Ascending aorta (tissue), 2 donors: ENCODE measurements at regions not wholly inside any gene's neighbourhood (a gene's known extent, or its start where the extent isn't known, plus 50 kb on each side); places are given as distances from the start of the nearest gene placed in this dataset.

Source experiments
- DNase-seq, 2 donors: peaks; one replicate each; pipeline ENCODE4 v3.0.0-alpha.2; 2019; ENCODE audit warnings: low spot score in 2 of 2
- H3K27ac ChIP-seq, 2 donors: fragments of 200-600 bp; sonication (generic); one replicate each; pipeline ENCODE4 v1.5.1; 2016 to 2017; ENCODE audit warnings: mild to moderate bottlenecking in 1 of 2
- H3K27me3 ChIP-seq: fragments of 200-600 bp; sonication (generic); one replicate; pipeline ENCODE4 v1.5.1; 2017
- H3K36me3 ChIP-seq, 2 donors: fragments of 200-600 bp; sonication (generic); one replicate each; pipeline ENCODE4 v1.5.1; 2016
- H3K4me1 ChIP-seq, 2 donors: fragments of 200-600 bp; sonication (generic); one replicate each; pipeline ENCODE4 v1.5.1; 2016 to 2017; ENCODE audit warnings: mild to moderate bottlenecking in 1 of 2
- H3K4me3 ChIP-seq, 2 donors: fragments of 200-600 bp; sonication (generic); one replicate each; pipeline ENCODE4 v1.5.1; 2016 to 2017; ENCODE audit warnings: mild to moderate bottlenecking in 1 of 2
- H3K9me3 ChIP-seq, 2 donors: fragments of 200-600 bp; sonication (generic); one replicate each; pipeline ENCODE4 v1.5.1; 2016
- intact Hi-C: fragments of 100-400 bp; cut with DNase I; formaldehyde crosslinking; loops from one replicate; pipeline ENCODE4 v1.15.1; 2023
- TF ChIP-seq, protein P1 (sequence below), 3 experiments: fragments of 200-600 bp in 2 of 3; fragments of 450-650 bp in 1 of 3; sonication (generic) in 2 of 3; IDR thresholded peaks; one replicate each; pipeline ENCODE4 v1.5.1; 2016 to 2019; ENCODE audit warnings: antibody characterized with exemption in 3 of 3, mild to moderate bottlenecking in 1 of 3, moderate library complexity in 1 of 3

- Histone ChIP-seq H3K4me1 (no peaks in the 10 kb centered on the region), H3K36me3 (no peaks in the 10 kb centered on the region), H3K9me3 (no peaks in the 10 kb centered on the region), H3K4me3 (no peak overlapping the region), H3K27me3 (no peaks in the 10 kb centered on the region), H3K27ac (no peak overlapping the region)
- no peak for DNase-seq
- TF ChIP-seq, protein P1, sequence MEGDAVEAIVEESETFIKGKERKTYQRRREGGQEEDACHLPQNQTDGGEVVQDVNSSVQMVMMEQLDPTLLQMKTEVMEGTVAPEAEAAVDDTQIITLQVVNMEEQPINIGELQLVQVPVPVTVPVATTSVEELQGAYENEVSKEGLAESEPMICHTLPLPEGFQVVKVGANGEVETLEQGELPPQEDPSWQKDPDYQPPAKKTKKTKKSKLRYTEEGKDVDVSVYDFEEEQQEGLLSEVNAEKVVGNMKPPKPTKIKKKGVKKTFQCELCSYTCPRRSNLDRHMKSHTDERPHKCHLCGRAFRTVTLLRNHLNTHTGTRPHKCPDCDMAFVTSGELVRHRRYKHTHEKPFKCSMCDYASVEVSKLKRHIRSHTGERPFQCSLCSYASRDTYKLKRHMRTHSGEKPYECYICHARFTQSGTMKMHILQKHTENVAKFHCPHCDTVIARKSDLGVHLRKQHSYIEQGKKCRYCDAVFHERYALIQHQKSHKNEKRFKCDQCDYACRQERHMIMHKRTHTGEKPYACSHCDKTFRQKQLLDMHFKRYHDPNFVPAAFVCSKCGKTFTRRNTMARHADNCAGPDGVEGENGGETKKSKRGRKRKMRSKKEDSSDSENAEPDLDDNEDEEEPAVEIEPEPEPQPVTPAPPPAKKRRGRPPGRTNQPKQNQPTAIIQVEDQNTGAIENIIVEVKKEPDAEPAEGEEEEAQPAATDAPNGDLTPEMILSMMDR (IDR thresholded peaks at IDR 0.05) = no peak
- intact Hi-C loops = no loop called here
Observed at GRCh38 chr2:234322766-234323465, 174.0 kb downstream of the ARL4C start.

DNA sequence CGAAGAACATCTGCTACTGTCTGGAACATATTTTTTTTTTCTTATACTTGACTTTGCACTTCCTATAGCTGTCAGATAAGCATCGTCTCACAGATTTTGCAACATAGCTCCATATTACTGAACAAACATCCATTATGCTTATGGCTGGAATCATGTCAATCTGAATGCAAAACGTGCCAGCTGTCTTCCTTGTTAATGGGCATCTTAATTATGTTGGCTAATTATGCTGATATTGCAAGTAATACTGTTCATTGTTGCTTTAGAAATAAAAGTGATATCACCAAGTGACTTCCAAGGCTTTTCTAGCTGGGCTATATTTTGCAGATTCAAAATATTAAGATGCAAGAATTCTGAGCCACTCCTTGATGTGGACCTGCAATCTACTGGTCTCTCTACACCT is 176.8 kb downstream of the ARL4C start:
- no peaks in the 10 kb centered on the region for H3K9me3 ChIP-seq
- H3K27me3 ChIP-seq = no peaks in the 10 kb centered on the region
- H3K4me1 ChIP-seq = no peaks in the 10 kb centered on the region
- intact Hi-C loops = no loop called here
- DNase-seq = no peak
- no peaks in the 10 kb centered on the region for H3K36me3 ChIP-seq
- TF ChIP-seq, protein P1 (IDR thresholded peaks at IDR 0.05) = no peak
- H3K4me3 ChIP-seq = no peak overlapping the region
- no peak overlapping the region for H3K27ac ChIP-seq

GRCh38 chr2:234318361-234318760 is 178.5 kb downstream of the ARL4C start:
- TF ChIP-seq, protein P1 (IDR thresholded peaks at IDR 0.05) = no peak
- intact Hi-C loops = no loop called here
- Histone ChIP-seq H3K4me3 (no peak overlapping the region), H3K27me3 (no peaks in the 10 kb centered on the region), H3K4me1 (no peaks in the 10 kb centered on the region), H3K9me3 (no peaks in the 10 kb centered on the region), H3K36me3 (no peaks in the 10 kb centered on the region), H3K27ac (no peak overlapping the region)
- no peak for DNase-seq

- no peaks in the 10 kb centered on the region for H3K36me3 ChIP-seq
- no peaks in the 10 kb centered on the region for H3K4me1 ChIP-seq
- no peak for DNase-seq
- no peak overlapping the region for H3K27ac ChIP-seq
- intact Hi-C loops = no loop called here
- no peaks in the 10 kb centered on the region for H3K27me3 ChIP-seq
- no peak overlapping the region for H3K4me3 ChIP-seq
- H3K9me3 ChIP-seq = no peaks in the 10 kb centered on the region
- TF ChIP-seq, protein P1 (IDR thresholded peaks at IDR 0.05) = no peak
Observed at GRCh38 chr2:234313558-234313957, 183.3 kb downstream of the ARL4C start.

DNA sequence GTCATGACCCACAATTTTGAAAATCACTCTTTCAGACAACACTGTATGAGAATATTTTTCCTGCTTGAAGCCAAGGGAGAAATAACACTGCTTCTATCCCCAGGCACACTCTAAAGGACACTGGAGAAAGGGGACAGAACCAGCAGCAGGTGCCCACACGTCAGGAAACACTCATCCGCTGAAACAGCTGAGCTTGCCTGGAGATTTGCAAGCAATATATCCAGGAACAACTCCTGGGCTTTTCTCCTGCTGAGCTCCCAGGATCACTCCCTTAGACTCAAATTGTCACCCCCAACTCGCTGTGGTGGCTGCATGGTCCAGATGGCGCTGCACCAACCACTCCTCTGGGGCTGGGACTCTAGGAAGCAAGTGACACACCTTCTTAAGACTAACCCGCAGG is 186.7 kb downstream of the ARL4C start:
- H3K9me3 ChIP-seq = no peaks in the 10 kb centered on the region
- H3K27me3 ChIP-seq = no peaks in the 10 kb centered on the region
- intact Hi-C loops = no loop called here
- no peaks in the 10 kb centered on the region for H3K36me3 ChIP-seq
- no peak for DNase-seq
- H3K4me1 ChIP-seq = no peaks in the 10 kb centered on the region
- TF ChIP-seq, protein P1 (IDR thresholded peaks at IDR 0.05) = no peak
- H3K27ac ChIP-seq = no peak overlapping the region
- H3K4me3 ChIP-seq = no peak overlapping the region

- intact Hi-C loops = no loop called here
- TF ChIP-seq, protein P1 (IDR thresholded peaks at IDR 0.05) = no peak
- H3K27me3 ChIP-seq = no peaks in the 10 kb centered on the region
- H3K27ac ChIP-seq = peak overlapping the region in 1 of 2 donors; percentile 44
- H3K36me3 ChIP-seq = no peaks in the 10 kb centered on the region
- H3K9me3 ChIP-seq = no peaks in the 10 kb centered on the region
- no peak overlapping the region for H3K4me3 ChIP-seq
- H3K4me1 ChIP-seq = no peaks in the 10 kb centered on the region
- DNase-seq = no peak
Observed at GRCh38 chr2:234309431-234309830, 187.4 kb downstream of the ARL4C start.
